ENCODE measurements at regions not wholly inside any gene's neighbourhood (a gene's known extent, or its start where the extent isn't known, plus 50 kb on each side); places are given as distances from the start of the nearest gene placed in this dataset.

- TF ChIP-seq, protein P1, sequence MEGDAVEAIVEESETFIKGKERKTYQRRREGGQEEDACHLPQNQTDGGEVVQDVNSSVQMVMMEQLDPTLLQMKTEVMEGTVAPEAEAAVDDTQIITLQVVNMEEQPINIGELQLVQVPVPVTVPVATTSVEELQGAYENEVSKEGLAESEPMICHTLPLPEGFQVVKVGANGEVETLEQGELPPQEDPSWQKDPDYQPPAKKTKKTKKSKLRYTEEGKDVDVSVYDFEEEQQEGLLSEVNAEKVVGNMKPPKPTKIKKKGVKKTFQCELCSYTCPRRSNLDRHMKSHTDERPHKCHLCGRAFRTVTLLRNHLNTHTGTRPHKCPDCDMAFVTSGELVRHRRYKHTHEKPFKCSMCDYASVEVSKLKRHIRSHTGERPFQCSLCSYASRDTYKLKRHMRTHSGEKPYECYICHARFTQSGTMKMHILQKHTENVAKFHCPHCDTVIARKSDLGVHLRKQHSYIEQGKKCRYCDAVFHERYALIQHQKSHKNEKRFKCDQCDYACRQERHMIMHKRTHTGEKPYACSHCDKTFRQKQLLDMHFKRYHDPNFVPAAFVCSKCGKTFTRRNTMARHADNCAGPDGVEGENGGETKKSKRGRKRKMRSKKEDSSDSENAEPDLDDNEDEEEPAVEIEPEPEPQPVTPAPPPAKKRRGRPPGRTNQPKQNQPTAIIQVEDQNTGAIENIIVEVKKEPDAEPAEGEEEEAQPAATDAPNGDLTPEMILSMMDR (IDR thresholded peaks at IDR 0.05), result no peak
- TF ChIP-seq POLR2AphosphoS5 (IDR thresholded peaks at IDR 0.05), result no peak
Measured at GRCh38 chr2:47298771-47299170, 70.3 kb upstream of the EPCAM start.

All from breast epithelium (tissue), 3 donors.